ENCODE measurements at regions not wholly inside any gene's neighbourhood (a gene's known extent, or its start where the extent isn't known, plus 50 kb on each side); places are given as distances from the start of the nearest gene placed in this dataset.

DNA sequence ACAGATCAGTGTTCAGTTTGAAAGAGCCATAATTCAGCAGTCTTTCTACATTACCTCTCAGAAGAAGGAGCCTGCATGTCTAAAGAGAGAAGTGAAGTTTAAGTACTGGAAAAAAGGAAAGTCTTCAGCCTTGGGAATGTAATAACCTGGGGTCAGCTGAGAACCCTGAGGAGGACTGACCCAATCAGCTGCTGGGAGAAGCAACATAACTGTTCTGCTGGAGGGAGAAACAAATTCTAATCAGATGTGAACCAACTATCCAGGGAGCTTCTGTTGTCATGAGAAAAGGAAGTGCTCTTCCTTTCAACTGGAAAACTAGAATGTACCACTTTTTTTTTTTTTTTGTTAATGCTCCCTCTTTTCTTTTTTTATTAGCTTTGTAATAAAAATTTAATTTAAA lies 64.5 kb upstream of the PDE5A start:
- TF ChIP-seq, protein P1, sequence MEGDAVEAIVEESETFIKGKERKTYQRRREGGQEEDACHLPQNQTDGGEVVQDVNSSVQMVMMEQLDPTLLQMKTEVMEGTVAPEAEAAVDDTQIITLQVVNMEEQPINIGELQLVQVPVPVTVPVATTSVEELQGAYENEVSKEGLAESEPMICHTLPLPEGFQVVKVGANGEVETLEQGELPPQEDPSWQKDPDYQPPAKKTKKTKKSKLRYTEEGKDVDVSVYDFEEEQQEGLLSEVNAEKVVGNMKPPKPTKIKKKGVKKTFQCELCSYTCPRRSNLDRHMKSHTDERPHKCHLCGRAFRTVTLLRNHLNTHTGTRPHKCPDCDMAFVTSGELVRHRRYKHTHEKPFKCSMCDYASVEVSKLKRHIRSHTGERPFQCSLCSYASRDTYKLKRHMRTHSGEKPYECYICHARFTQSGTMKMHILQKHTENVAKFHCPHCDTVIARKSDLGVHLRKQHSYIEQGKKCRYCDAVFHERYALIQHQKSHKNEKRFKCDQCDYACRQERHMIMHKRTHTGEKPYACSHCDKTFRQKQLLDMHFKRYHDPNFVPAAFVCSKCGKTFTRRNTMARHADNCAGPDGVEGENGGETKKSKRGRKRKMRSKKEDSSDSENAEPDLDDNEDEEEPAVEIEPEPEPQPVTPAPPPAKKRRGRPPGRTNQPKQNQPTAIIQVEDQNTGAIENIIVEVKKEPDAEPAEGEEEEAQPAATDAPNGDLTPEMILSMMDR (IDR thresholded peaks at IDR 0.05; ENCODE audit: low read depth, low read length, missing input control), result no peak
- no peak for TF ChIP-seq TAF1 (conservative IDR thresholded peaks at IDR 0.05)
- TF ChIP-seq, protein P2, sequence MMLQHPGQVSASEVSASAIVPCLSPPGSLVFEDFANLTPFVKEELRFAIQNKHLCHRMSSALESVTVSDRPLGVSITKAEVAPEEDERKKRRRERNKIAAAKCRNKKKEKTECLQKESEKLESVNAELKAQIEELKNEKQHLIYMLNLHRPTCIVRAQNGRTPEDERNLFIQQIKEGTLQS (IDR thresholded peaks at IDR 0.05), result no peak
- TF ChIP-seq, protein P3, sequence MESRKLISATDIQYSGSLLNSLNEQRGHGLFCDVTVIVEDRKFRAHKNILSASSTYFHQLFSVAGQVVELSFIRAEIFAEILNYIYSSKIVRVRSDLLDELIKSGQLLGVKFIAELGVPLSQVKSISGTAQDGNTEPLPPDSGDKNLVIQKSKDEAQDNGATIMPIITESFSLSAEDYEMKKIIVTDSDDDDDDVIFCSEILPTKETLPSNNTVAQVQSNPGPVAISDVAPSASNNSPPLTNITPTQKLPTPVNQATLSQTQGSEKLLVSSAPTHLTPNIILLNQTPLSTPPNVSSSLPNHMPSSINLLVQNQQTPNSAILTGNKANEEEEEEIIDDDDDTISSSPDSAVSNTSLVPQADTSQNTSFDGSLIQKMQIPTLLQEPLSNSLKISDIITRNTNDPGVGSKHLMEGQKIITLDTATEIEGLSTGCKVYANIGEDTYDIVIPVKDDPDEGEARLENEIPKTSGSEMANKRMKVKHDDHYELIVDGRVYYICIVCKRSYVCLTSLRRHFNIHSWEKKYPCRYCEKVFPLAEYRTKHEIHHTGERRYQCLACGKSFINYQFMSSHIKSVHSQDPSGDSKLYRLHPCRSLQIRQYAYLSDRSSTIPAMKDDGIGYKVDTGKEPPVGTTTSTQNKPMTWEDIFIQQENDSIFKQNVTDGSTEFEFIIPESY (IDR thresholded peaks at IDR 0.05), result no peak
- TF ChIP-seq GABPA (IDR thresholded peaks at IDR 0.05 in 1 of 2, conservative IDR thresholded peaks at IDR 0.05 in 1 of 2), result no peak
- no peak for TF ChIP-seq RXRA (IDR thresholded peaks at IDR 0.05)
- no peak for TF ChIP-seq YY1 (IDR thresholded peaks at IDR 0.05)
- TF ChIP-seq RAD21 (IDR thresholded peaks at IDR 0.05), result no peak
- TF ChIP-seq NR2F2 (IDR thresholded peaks at IDR 0.05), result no peak
- TF ChIP-seq, protein P4, sequence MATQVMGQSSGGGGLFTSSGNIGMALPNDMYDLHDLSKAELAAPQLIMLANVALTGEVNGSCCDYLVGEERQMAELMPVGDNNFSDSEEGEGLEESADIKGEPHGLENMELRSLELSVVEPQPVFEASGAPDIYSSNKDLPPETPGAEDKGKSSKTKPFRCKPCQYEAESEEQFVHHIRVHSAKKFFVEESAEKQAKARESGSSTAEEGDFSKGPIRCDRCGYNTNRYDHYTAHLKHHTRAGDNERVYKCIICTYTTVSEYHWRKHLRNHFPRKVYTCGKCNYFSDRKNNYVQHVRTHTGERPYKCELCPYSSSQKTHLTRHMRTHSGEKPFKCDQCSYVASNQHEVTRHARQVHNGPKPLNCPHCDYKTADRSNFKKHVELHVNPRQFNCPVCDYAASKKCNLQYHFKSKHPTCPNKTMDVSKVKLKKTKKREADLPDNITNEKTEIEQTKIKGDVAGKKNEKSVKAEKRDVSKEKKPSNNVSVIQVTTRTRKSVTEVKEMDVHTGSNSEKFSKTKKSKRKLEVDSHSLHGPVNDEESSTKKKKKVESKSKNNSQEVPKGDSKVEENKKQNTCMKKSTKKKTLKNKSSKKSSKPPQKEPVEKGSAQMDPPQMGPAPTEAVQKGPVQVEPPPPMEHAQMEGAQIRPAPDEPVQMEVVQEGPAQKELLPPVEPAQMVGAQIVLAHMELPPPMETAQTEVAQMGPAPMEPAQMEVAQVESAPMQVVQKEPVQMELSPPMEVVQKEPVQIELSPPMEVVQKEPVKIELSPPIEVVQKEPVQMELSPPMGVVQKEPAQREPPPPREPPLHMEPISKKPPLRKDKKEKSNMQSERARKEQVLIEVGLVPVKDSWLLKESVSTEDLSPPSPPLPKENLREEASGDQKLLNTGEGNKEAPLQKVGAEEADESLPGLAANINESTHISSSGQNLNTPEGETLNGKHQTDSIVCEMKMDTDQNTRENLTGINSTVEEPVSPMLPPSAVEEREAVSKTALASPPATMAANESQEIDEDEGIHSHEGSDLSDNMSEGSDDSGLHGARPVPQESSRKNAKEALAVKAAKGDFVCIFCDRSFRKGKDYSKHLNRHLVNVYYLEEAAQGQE (IDR thresholded peaks at IDR 0.05), result no peak
- TF ChIP-seq, protein P5, sequence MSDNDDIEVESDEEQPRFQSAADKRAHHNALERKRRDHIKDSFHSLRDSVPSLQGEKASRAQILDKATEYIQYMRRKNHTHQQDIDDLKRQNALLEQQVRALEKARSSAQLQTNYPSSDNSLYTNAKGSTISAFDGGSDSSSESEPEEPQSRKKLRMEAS (IDR thresholded peaks at IDR 0.05), result no peak
